NCI-H2196 treated with DMSO at 0.1 percent for 48 hours (cell line): ENCODE measurements at regions not wholly inside any gene's neighbourhood (a gene's known extent, or its start where the extent isn't known, plus 50 kb on each side); places are given as distances from the start of the nearest gene placed in this dataset.

ENCODE experiments used
- DNase-seq: peaks from one replicate; lab custom pipeline; 2025; ENCODE audit not compliant: unreplicated experiment; lab: John Stamatoyannopoulos, UW

DNA sequence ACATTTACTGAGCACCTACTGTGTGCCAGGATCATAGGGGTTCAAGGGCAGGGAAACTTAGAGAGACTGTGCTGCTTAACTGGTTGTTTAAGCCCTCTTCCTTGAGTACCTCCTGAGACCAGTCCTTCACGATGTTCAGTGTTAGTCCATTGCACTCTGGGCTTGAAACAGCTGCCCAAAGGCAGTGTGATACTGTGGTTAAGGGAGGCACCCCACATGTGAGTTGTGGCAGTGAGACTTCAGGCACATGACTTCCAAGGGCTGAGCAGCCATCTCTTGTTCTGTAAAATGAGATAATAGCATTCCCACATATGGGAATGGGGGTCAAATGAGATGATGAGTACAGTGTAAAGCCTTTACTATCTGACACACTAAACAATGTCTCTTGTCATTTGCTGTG, 75.1 kb downstream of the LINGO1 start:
- no peak for DNase-seq

DNA sequence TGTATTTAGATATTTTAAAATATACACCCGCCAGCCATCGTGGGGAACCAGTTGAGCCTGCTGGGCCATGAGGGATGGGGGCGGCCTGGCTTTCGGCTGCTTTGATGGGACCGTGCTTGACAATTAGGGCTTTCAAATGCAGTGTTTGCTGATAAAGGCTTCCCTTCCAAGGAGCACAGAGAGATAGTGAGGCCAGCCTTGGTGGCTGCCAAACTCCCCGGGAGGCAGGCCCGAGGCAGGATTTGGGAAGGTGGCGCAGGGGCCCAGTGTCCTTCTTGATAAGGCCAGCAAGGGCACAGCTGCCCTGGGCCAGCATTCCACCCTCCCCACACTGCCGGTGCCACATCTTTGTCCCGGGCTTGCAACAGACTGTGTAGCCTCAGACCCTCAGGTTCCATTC, 75.6 kb downstream of the LINGO1 start:
- DNase-seq: no peak

DNA sequence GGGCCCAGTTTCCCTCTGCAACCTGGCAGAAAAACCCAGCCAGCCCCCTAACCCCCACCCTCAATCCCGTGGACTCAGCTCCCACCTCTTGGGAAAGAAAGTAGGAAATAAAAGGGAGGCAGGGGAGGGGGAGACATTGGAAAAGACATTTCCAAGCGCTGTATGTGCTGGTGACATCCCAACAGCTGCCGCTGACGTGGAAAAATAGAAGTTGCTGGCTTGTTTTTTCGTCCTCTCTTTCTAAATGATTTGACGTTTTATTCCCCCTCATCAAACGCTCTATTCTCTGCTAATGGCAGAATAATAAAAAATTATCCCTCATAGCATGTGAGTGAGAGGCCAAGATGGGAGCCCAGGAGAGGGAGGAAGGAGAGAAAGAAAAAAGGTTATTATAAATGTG, 76.1 kb downstream of the LINGO1 start:
- no peak for DNase-seq

DNA sequence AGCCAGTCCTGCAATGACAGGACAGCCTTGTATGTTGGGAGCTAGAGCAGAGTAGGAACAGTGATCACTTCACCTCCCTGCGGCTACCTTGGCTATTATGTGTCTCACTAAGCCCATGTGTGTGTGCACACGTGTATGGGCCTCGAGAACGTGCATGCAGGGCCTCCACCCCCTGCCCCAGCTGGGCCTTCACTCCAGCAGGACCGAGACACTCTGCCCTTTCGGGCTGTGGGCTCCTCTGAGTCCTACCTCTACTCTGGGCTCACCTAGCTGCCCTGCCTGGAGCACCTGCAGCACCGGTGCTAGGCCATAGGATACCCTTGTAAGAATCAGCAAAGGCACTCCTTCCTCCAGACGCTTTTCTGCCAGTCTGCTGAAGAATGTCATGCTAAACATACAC, 77.5 kb downstream of the LINGO1 start:
- no peak for DNase-seq

DNA sequence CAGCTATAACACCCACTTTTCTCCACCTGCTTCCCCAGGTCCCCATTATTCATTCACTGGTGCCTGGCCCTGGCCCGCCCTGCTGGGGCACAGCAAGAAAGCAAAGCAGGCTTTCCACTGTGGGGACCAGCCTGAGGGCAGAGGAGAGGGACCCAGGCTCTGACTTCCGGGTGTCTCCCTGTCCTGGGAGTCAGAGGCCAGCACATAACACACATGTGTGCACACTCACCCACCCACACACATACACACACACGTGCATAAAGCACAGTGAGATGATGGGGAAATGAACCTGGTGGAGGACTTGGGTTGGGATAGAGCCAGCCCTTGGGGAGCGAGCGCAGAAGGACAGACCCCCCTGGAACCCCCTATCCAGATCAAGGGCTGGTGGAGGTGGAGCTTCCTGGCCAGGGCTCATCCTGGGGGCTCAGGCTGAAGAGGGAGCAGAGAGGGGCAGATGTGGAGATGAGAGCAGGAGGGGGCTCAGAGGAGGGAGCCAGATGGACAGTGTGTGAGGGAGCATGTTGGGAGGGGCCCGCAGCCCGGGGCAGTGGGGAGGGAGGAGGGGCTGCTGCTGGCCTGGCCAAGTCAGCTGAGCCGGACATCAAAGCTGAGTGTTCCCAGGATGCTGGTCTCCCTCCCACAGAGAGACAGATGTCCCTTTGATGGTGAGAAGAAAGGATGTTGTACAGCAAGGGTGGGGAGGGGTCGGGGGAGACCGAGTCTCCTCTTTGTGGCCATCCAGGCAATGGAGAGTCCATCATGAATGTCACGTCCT, 78.2 kb downstream of the LINGO1 start:
- no peak for DNase-seq

DNA sequence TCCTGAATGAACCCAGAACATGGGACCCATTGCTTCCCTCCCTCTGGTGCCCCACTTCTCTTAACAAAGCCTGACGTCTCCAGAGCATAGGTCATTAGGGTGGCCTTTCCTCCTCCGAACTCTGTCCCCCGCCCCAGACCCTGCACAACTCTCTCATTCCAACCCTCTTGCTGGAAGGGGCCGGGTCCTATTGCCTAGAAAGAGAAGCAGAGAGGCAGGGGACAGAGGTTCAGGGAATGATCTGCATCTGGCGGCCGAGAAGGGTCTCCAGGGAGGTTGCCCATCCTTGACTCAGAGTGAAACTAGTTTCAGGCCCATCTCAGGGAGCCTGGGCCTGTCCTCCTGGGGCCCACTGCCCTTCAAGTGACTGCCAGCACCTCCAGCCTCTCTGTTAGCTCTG, 79.0 kb downstream of the LINGO1 start:
- DNase-seq: no peak

DNA sequence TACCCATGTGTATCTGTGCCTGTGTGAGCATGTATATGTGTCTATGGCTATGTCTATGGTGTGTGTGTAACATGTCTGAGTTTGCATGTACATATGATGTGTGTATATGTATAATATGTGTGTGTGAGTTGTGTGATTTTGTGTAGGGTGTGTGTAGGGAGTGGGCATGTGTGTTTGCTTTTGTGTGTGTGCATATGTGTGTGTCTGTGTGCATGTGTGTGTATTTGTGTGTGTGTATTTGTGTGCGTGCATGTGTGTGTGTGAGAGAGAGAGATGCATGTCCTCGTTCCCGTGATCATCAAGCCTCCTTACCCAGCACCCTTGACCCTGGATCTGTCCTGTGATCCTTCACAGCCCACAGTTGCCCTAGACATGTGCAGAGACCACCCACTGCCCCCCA, 79.5 kb downstream of the LINGO1 start:
- no peak for DNase-seq

DNA sequence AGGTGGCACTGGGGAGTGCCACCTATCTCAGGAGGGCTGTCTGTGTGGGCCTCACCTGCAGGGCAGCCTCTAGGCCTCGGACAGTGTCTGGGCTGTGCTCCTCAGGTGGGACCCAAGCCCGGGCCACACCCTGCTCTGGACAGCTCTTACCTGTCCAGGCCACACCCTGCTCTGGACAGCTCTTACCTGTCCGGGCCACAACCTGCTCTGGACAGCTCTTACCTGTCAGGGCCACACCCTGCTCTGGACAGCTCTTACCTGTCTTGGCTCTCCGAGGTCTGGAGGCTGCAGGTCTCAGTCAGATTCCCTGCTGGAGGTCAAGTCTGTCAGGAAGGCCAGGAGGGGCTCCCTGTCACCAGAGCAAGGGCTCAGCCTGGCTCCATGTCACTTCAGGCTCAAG, 80.6 kb downstream of the LINGO1 start:
- DNase-seq: no peak

DNA sequence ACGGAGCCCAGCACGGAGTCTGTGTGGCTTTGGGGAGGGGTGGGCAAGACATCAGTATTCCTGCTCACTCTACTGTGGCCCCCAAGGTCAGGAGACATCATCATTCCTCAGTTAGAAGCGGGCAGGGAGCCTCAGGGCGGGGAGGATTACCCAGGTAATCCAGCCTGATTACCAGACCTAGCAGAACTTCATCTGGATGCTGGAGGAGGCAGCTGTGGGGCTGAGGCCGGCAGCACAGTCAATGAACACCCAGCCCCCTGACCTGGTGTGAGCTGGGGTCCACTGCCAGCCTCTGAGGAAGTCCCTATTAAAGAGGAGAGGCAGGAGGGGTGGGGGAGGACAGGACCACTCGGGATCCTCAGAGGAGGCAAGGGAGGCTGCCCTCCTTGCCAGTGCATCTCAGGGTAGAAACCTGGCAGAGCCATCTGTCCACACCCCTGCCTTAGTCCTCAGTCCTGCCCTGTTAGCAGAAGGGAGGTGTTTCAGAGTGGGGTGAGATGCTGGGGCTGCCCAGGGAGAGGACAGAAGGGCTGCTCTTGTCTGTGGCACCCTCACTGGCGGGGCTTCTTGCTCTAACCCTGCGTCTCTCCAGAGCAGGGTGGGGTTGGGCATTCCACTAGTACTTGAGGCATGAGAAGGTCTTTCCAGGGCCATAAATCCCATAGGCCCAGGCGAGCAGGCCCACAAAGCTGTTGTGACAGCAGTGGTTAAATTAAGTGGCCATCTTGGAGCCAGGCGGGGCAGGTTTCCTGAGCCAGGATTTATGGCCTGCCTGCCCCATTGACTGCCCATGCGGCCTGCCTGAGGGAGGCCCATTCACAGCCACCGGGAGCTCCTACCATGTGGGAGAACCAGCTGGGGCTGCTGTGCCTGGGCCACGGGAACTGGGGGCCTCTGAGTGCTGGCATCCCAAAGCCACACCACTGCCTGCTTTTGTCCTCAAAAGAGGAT, 82.1 kb downstream of the LINGO1 start:
- no peak for DNase-seq

DNA sequence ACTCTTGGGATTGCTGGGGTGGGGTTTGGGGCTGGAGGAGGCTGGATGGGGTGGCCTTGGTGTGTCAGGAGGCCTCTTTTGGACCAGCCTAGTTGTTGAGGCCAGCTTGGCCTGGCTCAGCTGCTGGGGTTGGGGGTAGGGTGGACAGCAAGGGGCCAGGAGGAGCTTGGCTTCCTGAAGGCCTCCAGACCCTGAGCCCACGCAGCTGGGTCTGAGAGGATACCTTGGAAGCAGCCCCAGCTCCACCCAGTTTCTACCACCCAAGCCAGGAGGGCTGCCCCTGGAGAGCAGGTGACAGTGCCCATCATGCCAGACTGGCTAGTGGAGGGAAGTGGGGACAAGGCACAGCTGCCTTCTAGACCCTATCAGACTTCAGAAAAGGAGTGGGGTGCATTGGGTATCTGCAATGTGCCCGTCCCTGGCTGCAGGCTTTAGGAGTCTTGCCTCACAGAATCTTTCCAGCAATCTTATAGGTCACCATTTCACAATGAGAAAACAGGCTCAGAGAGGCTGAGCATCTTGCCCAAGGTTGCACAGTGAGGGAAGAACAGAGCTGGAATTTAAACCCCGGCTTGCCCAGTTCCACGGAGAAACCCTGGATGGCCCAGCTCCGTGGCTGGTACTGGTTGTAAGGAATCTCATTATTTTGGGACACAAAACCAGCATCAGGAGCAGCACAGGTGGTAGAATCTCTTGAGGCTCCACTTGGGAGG, 83.0 kb downstream of the LINGO1 start:
- DNase-seq: no peak

DNA sequence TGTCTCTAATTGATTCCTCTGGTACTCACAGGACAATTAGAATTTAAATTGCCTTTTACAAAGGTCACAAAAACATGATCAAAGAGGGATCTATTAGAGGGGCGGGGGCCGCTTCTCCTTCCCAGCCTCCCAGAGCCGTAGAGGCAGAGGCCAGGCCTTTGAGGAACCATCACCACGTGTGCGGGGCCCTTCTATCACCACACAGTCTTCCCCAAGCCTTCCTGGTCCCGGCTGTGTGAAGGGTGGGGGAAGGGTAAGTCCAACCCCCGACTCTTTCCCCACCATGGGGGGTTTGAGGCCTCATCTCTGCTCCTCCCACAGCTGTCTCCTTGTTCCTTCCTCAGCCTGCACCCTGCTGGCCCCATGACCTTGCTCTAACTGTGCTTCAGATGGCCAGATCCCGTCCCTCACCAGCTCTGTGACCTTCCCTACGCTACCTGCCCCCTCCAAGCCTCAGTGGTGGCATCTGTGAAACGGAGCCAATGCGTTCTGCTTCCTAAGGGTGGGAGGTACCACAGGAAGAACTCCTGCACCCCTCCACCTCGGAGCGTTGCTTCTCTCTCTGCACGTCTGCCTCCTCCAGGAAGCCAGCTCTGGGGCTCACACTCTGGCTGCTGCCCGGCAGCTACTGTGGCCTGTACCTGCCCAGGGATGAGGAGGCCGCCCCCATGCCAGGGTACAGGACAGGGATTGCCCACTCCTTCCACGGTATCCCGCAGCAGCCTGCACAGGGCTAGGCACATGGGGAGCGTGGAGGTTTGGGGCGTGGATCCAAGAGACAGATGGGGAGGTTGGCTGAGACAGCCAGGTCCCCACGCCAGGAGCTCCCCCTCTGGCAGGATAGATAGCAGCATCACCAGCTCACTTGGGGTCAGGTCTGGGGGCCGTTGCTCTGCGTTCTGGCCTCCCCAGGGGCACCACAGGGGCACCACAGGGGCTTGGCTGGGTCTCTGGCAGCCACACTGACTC, 83.8 kb downstream of the LINGO1 start:
- DNase-seq: no peak

DNA sequence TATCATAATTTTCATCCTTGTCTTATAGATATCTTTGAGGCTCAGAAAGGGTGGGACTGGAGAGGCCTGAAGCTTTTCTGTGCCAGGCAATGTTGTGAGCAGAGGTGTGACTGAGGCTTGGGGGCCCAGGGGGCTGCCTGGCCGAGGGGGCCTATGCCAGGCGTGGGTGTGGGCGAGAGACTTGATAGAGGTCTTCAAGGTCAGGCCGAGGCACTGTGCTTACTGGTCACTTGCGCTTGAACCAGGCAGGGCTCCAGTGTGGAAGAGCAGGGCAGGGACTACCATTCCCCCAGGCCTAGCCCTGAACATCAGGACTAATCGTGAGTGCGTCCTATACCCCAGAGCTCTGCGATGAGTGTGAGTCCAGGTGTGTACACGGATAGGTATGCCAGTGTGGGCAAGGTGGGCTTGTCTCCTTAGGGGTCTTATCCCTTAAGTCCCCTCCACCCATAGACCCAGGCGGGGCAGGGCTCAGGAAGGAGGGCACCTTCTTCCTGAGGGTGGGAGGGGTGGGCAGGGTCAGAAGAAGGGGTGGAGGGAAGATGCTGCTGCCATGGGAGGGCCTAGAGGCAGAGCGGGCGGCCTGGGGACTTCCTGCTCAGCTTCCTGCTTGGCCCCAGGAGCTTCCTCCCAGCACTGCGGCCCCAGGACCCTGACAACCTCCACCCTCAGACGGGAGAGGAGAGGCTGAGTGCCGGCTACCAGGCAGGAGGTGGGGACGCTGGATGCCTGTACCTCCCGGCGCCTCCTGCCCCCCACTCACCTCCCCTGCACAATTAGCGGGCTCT, 84.7 kb downstream of the LINGO1 start:
- no peak for DNase-seq

DNA sequence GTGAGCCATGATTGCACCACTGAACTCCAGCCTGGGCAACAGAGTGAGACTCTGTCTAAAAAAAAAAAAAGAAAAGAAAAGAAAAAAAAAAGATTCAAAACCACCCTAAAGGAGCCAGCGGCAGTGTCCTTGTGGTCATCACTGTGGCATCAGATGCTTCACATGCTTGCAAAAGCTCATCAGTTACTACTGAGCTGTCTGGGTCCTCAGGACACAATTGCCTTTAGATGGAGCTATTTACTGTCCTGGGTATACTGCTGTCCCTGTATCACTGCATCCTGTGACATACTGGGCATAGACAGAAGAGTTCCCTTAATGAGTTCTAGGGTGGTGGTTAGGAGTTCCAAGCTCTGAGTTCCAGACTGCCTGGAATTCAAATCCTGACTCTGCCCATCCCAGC, 85.8 kb downstream of the LINGO1 start:
- DNase-seq: no peak

DNA sequence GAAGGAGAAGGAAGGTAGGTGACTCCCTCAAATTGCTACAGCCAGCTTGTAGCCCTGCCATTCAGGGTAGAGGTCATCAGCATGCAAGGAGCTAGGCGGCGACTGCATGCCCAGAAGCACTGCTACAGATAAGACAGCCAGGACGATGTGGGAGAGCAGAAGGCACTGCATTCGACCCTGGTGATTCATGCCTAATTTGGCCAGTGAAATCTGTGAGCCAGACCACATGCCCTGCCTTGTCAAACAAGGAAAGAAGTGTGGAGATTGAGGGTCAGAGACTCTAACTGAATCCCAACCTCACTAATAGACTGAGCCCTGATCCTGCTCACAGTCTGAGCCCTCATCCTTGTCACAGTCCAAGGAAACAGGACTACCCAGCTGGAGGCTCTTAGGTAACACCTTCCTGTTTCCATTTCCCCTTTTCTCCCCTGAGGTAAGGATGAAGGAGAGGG, 86.6 kb downstream of the LINGO1 start:
- no peak for DNase-seq

DNA sequence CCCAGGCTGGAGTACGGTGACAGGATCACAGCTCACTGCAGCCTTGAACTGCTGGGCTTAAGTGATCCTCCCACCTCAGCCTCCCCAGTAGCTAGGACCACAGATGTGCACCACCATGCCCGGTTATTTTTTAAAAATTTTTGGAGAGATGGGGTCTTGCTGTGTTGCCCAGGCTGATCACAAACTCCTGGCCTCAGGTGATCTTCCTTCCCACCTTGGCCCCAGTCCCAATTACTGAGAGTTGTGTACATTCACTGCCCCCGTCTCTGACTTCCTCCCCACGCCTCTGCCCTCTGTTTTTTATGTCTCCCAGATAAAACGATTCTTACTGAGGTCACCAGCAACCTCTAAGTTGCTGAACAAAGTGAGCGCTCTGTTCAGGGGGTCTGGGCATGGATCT, 87.7 kb downstream of the LINGO1 start:
- no peak for DNase-seq

DNA sequence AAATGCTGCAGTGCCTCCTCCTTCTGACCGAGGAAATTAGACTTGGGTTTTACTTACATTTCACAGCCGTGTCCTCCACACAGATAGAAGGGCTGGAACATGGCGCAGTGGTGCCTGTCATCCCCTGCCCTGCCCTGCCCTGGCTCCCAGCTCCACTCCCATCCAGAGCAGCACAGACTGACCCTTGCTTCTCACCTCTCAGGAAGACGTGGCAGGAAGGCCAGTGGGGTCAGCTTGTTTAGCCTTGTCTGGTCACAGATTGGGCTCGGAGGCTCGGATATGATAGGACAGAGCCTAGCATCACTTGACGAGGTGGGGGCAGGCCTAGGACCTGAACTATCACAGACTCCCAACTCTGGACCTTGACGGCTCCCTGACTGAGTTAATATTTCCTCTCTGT, 88.5 kb downstream of the LINGO1 start:
- DNase-seq: no peak

DNA sequence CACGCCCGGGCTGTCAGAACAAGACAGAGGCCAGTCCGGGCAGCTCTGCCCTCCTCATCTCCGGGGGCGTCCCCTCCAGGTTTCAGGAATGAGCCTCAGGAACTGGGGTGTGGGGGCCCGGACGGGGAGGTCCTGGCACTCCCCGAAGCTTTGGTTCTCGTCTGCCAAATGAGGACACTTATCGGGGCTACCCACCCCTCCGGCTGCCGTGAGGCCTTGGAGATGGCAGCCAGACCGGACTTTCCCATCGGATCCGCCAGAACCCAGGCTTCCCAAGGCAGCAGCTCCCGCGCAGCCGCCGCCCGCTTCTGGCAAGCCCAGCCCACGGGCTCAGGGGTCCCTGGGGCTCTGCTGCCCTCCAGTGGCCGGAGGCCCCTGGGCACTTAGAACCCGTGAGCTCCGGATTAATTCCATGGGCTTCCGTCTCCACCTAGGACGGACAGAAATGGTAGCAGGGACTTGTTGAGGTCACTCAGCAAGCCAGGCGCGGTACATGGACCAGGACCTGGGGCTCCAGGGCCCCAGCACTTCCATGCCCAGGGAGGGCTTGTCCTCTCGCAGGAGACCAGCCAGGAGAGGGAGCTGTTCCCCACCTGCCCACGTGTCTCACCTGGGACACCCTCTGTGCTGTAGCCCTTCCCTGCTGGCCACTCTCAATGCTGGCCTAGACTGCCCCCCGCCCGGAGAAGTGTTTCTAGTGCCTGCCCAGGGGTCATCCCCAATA, 89.4 kb downstream of the LINGO1 start:
- DNase-seq: no peak

DNA sequence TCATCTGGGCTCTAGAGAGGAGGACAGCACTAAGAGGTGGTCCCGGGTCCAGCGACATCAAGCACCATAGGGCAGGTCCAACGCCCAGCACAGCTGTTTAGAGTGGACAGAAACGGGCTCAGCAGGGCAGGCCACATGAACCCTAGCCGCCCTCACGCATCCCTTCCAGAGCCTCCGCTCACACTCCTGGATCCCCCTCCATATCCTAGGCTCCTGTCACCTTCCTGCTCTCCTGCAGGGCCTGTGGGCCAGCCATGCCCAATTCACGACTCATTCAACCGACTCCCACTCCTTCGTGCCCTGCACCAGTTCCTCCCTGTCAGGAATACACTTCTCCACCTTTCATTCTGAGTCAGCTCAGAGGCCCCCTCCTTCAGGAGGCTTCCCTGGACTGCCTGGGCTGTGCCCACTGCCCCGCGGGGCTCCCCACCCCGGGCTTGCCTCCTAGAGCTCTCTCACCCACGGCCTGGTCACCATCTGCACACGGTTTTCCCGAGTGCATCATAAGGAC, 90.2 kb downstream of the LINGO1 start:
- DNase-seq: no peak
